CD4-positive, alpha-beta T cell (primary cell): ENCODE measurements at regions not wholly inside any gene's neighbourhood (a gene's known extent, or its start where the extent isn't known, plus 50 kb on each side); places are given as distances from the start of the nearest gene placed in this dataset.
"Not testable (repeated sequence)": the region's sequence is repeated elsewhere in the genome, so short reads cannot be mapped to it uniquely, and the experiment has no call there.

Experiments
- ATAC-seq: fragments of 200-7000 bp; cut with Tn5 transposase; one replicate; pipeline ENCODE4 v1.10.0; 2022; ENCODE audit warnings: mild to moderate bottlenecking; ENCODE audit not compliant: poor library complexity
- CTCF ChIA-PET: fragments of 350-600 bp; sonication (Branson Sonifier 250); formaldehyde crosslinking; loops from one replicate; lab custom pipeline; 2021; ENCODE audit warnings: antibody characterized with exemption, inconsistent platforms; lab: Charles Lee
- POLR2A ChIA-PET: fragments of 350-600 bp; sonication (Branson Sonifier 250); formaldehyde crosslinking; loops from one replicate; lab custom pipeline; 2021; ENCODE audit warnings: antibody characterized with exemption, inconsistent platforms; lab: Charles Lee
- DNase-seq, 14 experiments: peaks; one replicate each; pipeline ENCODE4 v3.0.0-alpha.2; 2013 to 2020; ENCODE audit warnings: mixed read lengths in 2 of 14
- H3K27ac ChIP-seq, 2 donors: one replicate each; pipeline versions ENCODE4 v1.5.1 to v1.7.0; 2013; ENCODE audit warnings: low read length in 2 of 2, low read depth in 1 of 2, mild to moderate bottlenecking in 1 of 2
- H3K27me3 ChIP-seq, 2 experiments: 1 replicate in 1 of 2; 2 replicates in 1 of 2; pipeline versions ENCODE4 v1.6.1 to v1.7.0; 2013; ENCODE audit warnings: low read length in 2 of 2, control low read depth in 1 of 2, mild to moderate bottlenecking in 1 of 2, moderate library complexity in 1 of 2; ENCODE audit not compliant: insufficient read depth in 2 of 2, control insufficient read depth in 1 of 2
- H3K36me3 ChIP-seq: one replicate; pipeline ENCODE4 v1.6.1; 2013; ENCODE audit warnings: low read length, control low read depth; ENCODE audit not compliant: insufficient read depth
- H3K4me1 ChIP-seq: one replicate; pipeline ENCODE4 v1.6.1; 2013; ENCODE audit warnings: low read length, control low read depth; ENCODE audit not compliant: insufficient read depth
- H3K4me3 ChIP-seq: one replicate; pipeline ENCODE4 v1.5.1; 2013; ENCODE audit warnings: mild to moderate bottlenecking, low read length, moderate library complexity
- H3K9me3 ChIP-seq, 2 experiments: 1 replicate in 1 of 2; 2 replicates in 1 of 2; pipeline versions ENCODE4 v1.6.1 to v1.7.0; 2013; ENCODE audit warnings: low read length in 2 of 2, mild to moderate bottlenecking in 2 of 2, control low read depth in 1 of 2, moderate library complexity in 1 of 2; ENCODE audit not compliant: control insufficient read depth in 1 of 2, insufficient read depth in 1 of 2
- H3K27ac Mint-ChIP-seq: one replicate; pipeline ENCODE4 v1.8.0; 2020; ENCODE audit warnings: mixed read lengths
- H3K27me3 Mint-ChIP-seq: one replicate; pipeline ENCODE4 v1.8.0; 2021; ENCODE audit warnings: mixed read lengths
- H3K36me3 Mint-ChIP-seq: one replicate; pipeline ENCODE4 v1.8.0; 2021; ENCODE audit warnings: low read depth, mixed read lengths
- H3K4me1 Mint-ChIP-seq: one replicate; pipeline ENCODE4 v1.8.0; 2021; ENCODE audit warnings: low read depth, mixed read lengths
- H3K4me3 Mint-ChIP-seq: one replicate; pipeline ENCODE4 v1.8.0; 2020; ENCODE audit warnings: mild to moderate bottlenecking, mixed read lengths
- H3K9me3 Mint-ChIP-seq: one replicate; pipeline ENCODE4 v1.8.0; 2020; ENCODE audit warnings: mixed read lengths
- CTCF ChIP-seq: fragments of 200-600 bp; IDR thresholded peaks from one replicate; pipeline ENCODE4 v1.8.0; 2022; ENCODE audit warnings: antibody characterized with exemption, mild to moderate bottlenecking
- intact Hi-C, 2 experiments: fragments of 100-400 bp; cut with DNase I in 1 of 2; cut with micrococcal nuclease in 1 of 2; formaldehyde crosslinking; loops; one replicate each; pipeline versions ENCODE4 v1.15.1 to v1.9.0; 2023 to 2025; cut with DNase I, micrococcal nuclease

- no peaks in the 10 kb centered on the region for H3K27me3 ChIP-seq
- intact Hi-C loops: no loop called here
- TF ChIP-seq CTCF: no peak
- peaks cover 20% of the 10 kb centered on the region for H3K36me3 ChIP-seq
- Mint-ChIP-seq H3K36me3 (peaks cover 46% of the 10 kb centered on the region), H3K4me1 (no peaks in the 10 kb centered on the region), H3K27me3 (no peaks in the 10 kb centered on the region), H3K4me3 (no peak overlapping the region), H3K27ac (no peak overlapping the region), H3K9me3 (no peaks in the 10 kb centered on the region)
- H3K4me1 ChIP-seq: no peaks in the 10 kb centered on the region
- ATAC-seq: no peak
- H3K9me3 ChIP-seq: peaks cover 0 to 18% of the 10 kb centered on the region in 2 experiments
- ChIA-PET POLR2A (no interaction called here), CTCF (no interaction called here)
- DNase-seq: no peak
- H3K4me3 ChIP-seq: no peak overlapping the region
- H3K27ac ChIP-seq: no peak overlapping the region
Measured at GRCh38 chr22:25347752-25348102, 128.3 kb downstream of the CRYBB2 start.

GRCh38 chr22:25348391-25348790 is 129.0 kb downstream of the CRYBB2 start:
- intact Hi-C loops: no loop called here
- Mint-ChIP-seq H3K27ac (no peak overlapping the region), H3K27me3 (no peaks in the 10 kb centered on the region), H3K4me3 (no peak overlapping the region), H3K9me3 (no peaks in the 10 kb centered on the region), H3K4me1 (no peaks in the 10 kb centered on the region), H3K36me3 (peaks cover 50% of the 10 kb centered on the region)
- ATAC-seq (no peak), DNase-seq (no peak)
- no peak for TF ChIP-seq CTCF
- Histone ChIP-seq H3K27ac (no peak overlapping the region), H3K27me3 (no peaks in the 10 kb centered on the region), H3K9me3 (peaks cover 0 to 18% of the 10 kb centered on the region in 2 experiments), H3K4me3 (no peak overlapping the region), H3K36me3 (peaks cover 20% of the 10 kb centered on the region), H3K4me1 (no peaks in the 10 kb centered on the region)
- ChIA-PET CTCF (no interaction called here), POLR2A (no interaction called here)

- H3K27ac Mint-ChIP-seq, H3K27me3 Mint-ChIP-seq, H3K9me3 Mint-ChIP-seq, H3K4me1 ChIP-seq, H3K27me3 ChIP-seq, H3K4me1 Mint-ChIP-seq, CTCF ChIA-PET, H3K27ac ChIP-seq, ATAC-seq, intact Hi-C loops, DNase-seq, POLR2A ChIA-PET, H3K4me3 Mint-ChIP-seq, H3K4me3 ChIP-seq: not testable (repeated sequence)
- peaks cover 56% of the 10 kb centered on the region for H3K36me3 Mint-ChIP-seq
- Histone ChIP-seq H3K36me3 (peaks cover 26% of the 10 kb centered on the region), H3K9me3 (peaks cover 0 to 18% of the 10 kb centered on the region in 2 experiments)
Measured at GRCh38 chr22:25348996-25349395, 129.6 kb downstream of the CRYBB2 start.

- TF ChIP-seq CTCF: no peak
- ChIA-PET POLR2A (no interaction called here), CTCF (no interaction called here)
- Histone ChIP-seq H3K9me3 (peaks cover 0 to 11% of the 10 kb centered on the region in 2 experiments), H3K4me1 (no peaks in the 10 kb centered on the region), H3K27ac (no peak overlapping the region), H3K36me3 (peaks cover 32% of the 10 kb centered on the region), H3K27me3 (no peaks in the 10 kb centered on the region), H3K4me3 (no peak overlapping the region)
- ATAC-seq: no peak
- Mint-ChIP-seq H3K27ac (no peak overlapping the region), H3K4me3 (no peak overlapping the region), H3K27me3 (no peaks in the 10 kb centered on the region), H3K36me3 (peaks cover 65% of the 10 kb centered on the region), H3K9me3 (no peaks in the 10 kb centered on the region), H3K4me1 (no peaks in the 10 kb centered on the region)
- no peak for DNase-seq
- intact Hi-C loops: no loop called here
Measured at GRCh38 chr22:25350551-25350971, 131.1 kb downstream of the CRYBB2 start.
